GM23338 (cell line): ENCODE measurements at regions not wholly inside any gene's neighbourhood (a gene's known extent, or its start where the extent isn't known, plus 50 kb on each side); places are given as distances from the start of the nearest gene placed in this dataset.

Source experiments
- ATAC-seq: fragments of 200-7000 bp; cut with Tn5 transposase; 3 replicates; pipeline ENCODE4 v1.9.1; 2020
- DNase-seq: peaks from one replicate; pipeline ENCODE4 v3.0.0-alpha.2; 2015; ENCODE audit warnings: low spot score
- H2AFZ ChIP-seq: fragments of 200-600 bp; sonication (generic); 2 replicates; pipeline ENCODE4 v1.8.0; 2016; ENCODE audit warnings: antibody characterized with exemption, mild to moderate bottlenecking, moderate library complexity
- H3F3A ChIP-seq: fragments of 200-600 bp; sonication (generic); replicated peaks from 2 replicates; pipeline ENCODE4 v1.8.0; 2017; ENCODE audit warnings: antibody characterized with exemption, mixed run types, low read depth
- H3K27ac ChIP-seq: fragments of 200-600 bp; sonication (generic); 2 replicates; pipeline ENCODE4 v1.6.1; 2016; ENCODE audit warnings: low read depth
- H3K27me3 ChIP-seq: fragments of 200-600 bp; sonication (generic); 2 replicates; pipeline ENCODE4 v1.8.0; 2016; ENCODE audit warnings: mild to moderate bottlenecking, mixed run types, moderate library complexity; ENCODE audit not compliant: insufficient read depth
- H3K36me3 ChIP-seq: fragments of 200-600 bp; sonication (generic); 2 replicates; pipeline ENCODE4 v1.8.0; 2016; ENCODE audit warnings: mild to moderate bottlenecking; ENCODE audit not compliant: insufficient read depth
- H3K4me1 ChIP-seq: fragments of 200-600 bp; sonication (generic); 2 replicates; pipeline ENCODE4 v1.8.0; 2016; ENCODE audit warnings: mild to moderate bottlenecking, moderate library complexity; ENCODE audit not compliant: insufficient read depth
- H3K4me2 ChIP-seq: fragments of 200-600 bp; sonication (generic); 2 replicates; pipeline ENCODE4 v1.7.1; 2017; ENCODE audit warnings: mixed run types
- H3K4me3 ChIP-seq: fragments of 200-600 bp; sonication (generic); 2 replicates; pipeline ENCODE4 v1.6.1; 2016; ENCODE audit warnings: mixed run types
- H3K79me2 ChIP-seq: fragments of 200-600 bp; sonication (generic); replicated peaks from 2 replicates; pipeline ENCODE4 v1.8.0; 2017; ENCODE audit warnings: mild to moderate bottlenecking; ENCODE audit not compliant: insufficient read depth
- H3K9me2 ChIP-seq: fragments of 200-600 bp; sonication (generic); 2 replicates; pipeline ENCODE4 v1.8.0; 2017; ENCODE audit not compliant: insufficient read depth
- H4K20me1 ChIP-seq: fragments of 200-600 bp; sonication (generic); replicated peaks from 2 replicates; pipeline ENCODE4 v1.8.0; 2017; ENCODE audit warnings: mild to moderate bottlenecking; ENCODE audit not compliant: insufficient read depth
- H3K27ac Mint-ChIP-seq: 2 replicates; pipeline ENCODE4 v1.8.0; 2020; ENCODE audit warnings: inconsistent platforms, mild to moderate bottlenecking, moderate library complexity, mixed read lengths
- H3K27me3 Mint-ChIP-seq: 3 replicates; pipeline ENCODE4 v1.8.0; 2022; ENCODE audit warnings: low read depth, mild to moderate bottlenecking, moderate library complexity, mixed read lengths, inconsistent platforms; ENCODE audit not compliant: insufficient read depth, poor library complexity
- H3K36me3 Mint-ChIP-seq: 3 replicates; pipeline ENCODE4 v1.8.0; 2021; ENCODE audit warnings: low read depth, mild to moderate bottlenecking, inconsistent platforms, moderate library complexity, mixed read lengths
- H3K4me1 Mint-ChIP-seq: 3 replicates; pipeline ENCODE4 v1.8.0; 2020; ENCODE audit warnings: mild to moderate bottlenecking, inconsistent platforms, mixed read lengths
- H3K4me3 Mint-ChIP-seq: 3 replicates; pipeline ENCODE4 v1.8.0; 2021; ENCODE audit warnings: moderate library complexity, mild to moderate bottlenecking, inconsistent platforms, mixed read lengths
- H3K9me3 Mint-ChIP-seq: 3 replicates; pipeline ENCODE4 v1.8.0; 2020; ENCODE audit warnings: moderate library complexity, mild to moderate bottlenecking, inconsistent platforms, mixed read lengths
- CREB1 ChIP-seq: fragments of 250-450 bp; sonication (Bioruptor Pico); IDR thresholded peaks from 2 replicates; pipeline ENCODE4 v1.5.0; 2020; ENCODE audit warnings: low read depth, mild to moderate bottlenecking, moderate library complexity
- EZH2 ChIP-seq: fragments of 200-600 bp; sonication (generic); IDR thresholded peaks from one replicate; pipeline ENCODE4 v1.8.0; 2017; ENCODE audit warnings: antibody characterized with exemption, mild to moderate bottlenecking, low read depth; ENCODE audit not compliant: unreplicated experiment
- EZH2phosphoT487 ChIP-seq: fragments of 200-600 bp; sonication (generic); IDR thresholded peaks from one replicate; pipeline ENCODE4 v1.8.1; 2018; ENCODE audit warnings: antibody characterized with exemption; ENCODE audit not compliant: unreplicated experiment
- JUNB ChIP-seq: IDR thresholded peaks from one replicate; pipeline ENCODE4 v1.6.1; 2016; ENCODE audit warnings: antibody characterized with exemption; ENCODE audit not compliant: unreplicated experiment
- NANOG ChIP-seq: IDR thresholded peaks from 2 replicates; pipeline ENCODE4 v1.6.1; 2016; ENCODE audit warnings: antibody characterized with exemption, borderline replicate concordance
- STAT1 ChIP-seq: IDR thresholded peaks from one replicate; pipeline ENCODE4 v1.6.1; 2016; ENCODE audit warnings: antibody characterized with exemption; ENCODE audit not compliant: unreplicated experiment
- ZNF114 ChIP-seq: fragments of 250-450 bp; sonication (Bioruptor Pico); IDR thresholded peaks from 2 replicates; pipeline ENCODE4 v1.5.0; 2020; ENCODE audit warnings: mild to moderate bottlenecking, moderate library complexity
- ZNF331 ChIP-seq: fragments of 250-450 bp; sonication (Bioruptor Pico); IDR thresholded peaks from 2 replicates; pipeline ENCODE4 v1.5.0; 2020; ENCODE audit warnings: low read depth, mild to moderate bottlenecking, moderate library complexity
- TF ChIP-seq, protein P1 (sequence below): fragments of 250-450 bp; sonication (Bioruptor Pico); IDR thresholded peaks from 2 replicates; pipeline ENCODE4 v1.5.0; 2020; ENCODE audit warnings: mild to moderate bottlenecking, moderate library complexity
- TF ChIP-seq, protein P2 (sequence below): IDR thresholded peaks from 2 replicates; pipeline ENCODE4 v1.6.1; 2016; ENCODE audit warnings: antibody characterized with exemption
- TF ChIP-seq, protein P3 (sequence below): IDR thresholded peaks from one replicate; pipeline ENCODE4 v1.6.1; 2018; ENCODE audit warnings: antibody characterized with exemption; ENCODE audit not compliant: unreplicated experiment
- TF ChIP-seq, protein P4 (sequence below), 2 experiments: fragments of 200-600 bp in 1 of 2; sonication (generic) in 1 of 2; conservative IDR thresholded peaks; 2 replicates each; pipeline versions ENCODE4 v1.5.1 to v1.6.1; 2016 to 2017; ENCODE audit warnings: antibody characterized with exemption in 2 of 2, low read depth in 2 of 2, mild to moderate bottlenecking in 2 of 2, moderate library complexity in 1 of 2

DNA sequence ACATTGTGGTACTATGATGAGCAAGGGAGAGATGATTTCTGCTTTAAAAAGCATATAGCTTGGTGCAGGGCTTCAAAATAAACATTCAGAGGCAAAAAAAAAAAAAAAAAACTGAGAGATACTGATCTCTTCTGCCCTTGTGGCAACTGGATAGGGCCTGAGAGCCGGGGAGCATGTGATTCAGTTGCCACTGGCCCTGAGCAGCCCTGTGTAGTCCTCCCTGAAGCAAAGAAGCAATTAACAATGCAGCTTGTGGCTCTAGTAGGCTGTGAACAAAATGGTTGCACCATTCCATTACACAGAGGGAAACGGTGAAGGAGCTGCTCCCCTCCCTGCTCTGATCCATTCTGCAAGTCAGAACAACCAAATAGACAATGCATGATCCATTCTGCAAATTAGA is 347.5 kb upstream of the DAB2 start (continued):
- TF ChIP-seq, protein P1, sequence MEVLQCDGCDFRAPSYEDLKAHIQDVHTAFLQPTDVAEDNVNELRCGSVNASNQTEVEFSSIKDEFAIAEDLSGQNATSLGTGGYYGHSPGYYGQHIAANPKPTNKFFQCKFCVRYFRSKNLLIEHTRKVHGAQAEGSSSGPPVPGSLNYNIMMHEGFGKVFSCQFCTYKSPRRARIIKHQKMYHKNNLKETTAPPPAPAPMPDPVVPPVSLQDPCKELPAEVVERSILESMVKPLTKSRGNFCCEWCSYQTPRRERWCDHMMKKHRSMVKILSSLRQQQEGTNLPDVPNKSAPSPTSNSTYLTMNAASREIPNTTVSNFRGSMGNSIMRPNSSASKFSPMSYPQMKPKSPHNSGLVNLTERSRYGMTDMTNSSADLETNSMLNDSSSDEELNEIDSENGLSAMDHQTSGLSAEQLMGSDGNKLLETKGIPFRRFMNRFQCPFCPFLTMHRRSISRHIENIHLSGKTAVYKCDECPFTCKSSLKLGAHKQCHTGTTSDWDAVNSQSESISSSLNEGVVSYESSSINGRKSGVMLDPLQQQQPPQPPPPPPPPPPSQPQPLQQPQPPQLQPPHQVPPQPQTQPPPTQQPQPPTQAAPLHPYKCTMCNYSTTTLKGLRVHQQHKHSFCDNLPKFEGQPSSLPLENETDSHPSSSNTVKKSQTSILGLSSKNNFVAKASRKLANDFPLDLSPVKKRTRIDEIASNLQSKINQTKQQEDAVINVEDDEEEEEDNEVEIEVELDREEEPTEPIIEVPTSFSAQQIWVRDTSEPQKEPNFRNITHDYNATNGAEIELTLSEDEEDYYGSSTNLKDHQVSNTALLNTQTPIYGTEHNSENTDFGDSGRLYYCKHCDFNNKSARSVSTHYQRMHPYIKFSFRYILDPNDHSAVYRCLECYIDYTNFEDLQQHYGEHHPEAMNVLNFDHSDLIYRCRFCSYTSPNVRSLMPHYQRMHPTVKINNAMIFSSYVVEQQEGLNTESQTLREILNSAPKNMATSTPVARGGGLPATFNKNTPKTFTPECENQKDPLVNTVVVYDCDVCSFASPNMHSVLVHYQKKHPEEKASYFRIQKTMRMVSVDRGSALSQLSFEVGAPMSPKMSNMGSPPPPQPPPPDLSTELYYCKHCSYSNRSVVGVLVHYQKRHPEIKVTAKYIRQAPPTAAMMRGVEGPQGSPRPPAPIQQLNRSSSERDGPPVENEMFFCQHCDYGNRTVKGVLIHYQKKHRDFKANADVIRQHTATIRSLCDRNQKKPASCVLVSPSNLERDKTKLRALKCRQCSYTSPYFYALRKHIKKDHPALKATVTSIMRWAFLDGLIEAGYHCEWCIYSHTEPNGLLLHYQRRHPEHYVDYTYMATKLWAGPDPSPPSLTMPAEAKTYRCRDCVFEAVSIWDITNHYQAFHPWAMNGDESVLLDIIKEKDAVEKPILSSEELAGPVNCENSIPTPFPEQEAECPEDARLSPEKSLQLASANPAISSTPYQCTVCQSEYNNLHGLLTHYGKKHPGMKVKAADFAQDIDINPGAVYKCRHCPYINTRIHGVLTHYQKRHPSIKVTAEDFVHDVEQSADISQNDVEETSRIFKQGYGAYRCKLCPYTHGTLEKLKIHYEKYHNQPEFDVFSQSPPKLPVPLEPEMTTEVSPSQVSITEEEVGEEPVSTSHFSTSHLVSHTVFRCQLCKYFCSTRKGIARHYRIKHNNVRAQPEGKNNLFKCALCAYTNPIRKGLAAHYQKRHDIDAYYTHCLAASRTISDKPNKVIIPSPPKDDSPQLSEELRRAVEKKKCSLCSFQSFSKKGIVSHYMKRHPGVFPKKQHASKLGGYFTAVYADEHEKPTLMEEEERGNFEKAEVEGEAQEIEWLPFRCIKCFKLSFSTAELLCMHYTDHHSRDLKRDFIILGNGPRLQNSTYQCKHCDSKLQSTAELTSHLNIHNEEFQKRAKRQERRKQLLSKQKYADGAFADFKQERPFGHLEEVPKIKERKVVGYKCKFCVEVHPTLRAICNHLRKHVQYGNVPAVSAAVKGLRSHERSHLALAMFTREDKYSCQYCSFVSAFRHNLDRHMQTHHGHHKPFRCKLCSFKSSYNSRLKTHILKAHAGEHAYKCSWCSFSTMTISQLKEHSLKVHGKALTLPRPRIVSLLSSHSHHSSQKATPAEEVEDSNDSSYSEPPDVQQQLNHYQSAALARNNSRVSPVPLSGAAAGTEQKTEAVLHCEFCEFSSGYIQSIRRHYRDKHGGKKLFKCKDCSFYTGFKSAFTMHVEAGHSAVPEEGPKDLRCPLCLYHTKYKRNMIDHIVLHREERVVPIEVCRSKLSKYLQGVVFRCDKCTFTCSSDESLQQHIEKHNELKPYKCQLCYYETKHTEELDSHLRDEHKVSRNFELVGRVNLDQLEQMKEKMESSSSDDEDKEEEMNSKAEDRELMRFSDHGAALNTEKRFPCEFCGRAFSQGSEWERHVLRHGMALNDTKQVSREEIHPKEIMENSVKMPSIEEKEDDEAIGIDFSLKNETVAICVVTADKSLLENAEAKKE (CRISPR knock-in tag): no peak
- TF ChIP-seq JUNB (no peak), ZNF331 (CRISPR knock-in tag) (no peak), ZNF114 (no peak), STAT1 (no peak)
- TF ChIP-seq, protein P2, sequence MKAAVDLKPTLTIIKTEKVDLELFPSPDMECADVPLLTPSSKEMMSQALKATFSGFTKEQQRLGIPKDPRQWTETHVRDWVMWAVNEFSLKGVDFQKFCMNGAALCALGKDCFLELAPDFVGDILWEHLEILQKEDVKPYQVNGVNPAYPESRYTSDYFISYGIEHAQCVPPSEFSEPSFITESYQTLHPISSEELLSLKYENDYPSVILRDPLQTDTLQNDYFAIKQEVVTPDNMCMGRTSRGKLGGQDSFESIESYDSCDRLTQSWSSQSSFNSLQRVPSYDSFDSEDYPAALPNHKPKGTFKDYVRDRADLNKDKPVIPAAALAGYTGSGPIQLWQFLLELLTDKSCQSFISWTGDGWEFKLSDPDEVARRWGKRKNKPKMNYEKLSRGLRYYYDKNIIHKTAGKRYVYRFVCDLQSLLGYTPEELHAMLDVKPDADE: no peak

DNA sequence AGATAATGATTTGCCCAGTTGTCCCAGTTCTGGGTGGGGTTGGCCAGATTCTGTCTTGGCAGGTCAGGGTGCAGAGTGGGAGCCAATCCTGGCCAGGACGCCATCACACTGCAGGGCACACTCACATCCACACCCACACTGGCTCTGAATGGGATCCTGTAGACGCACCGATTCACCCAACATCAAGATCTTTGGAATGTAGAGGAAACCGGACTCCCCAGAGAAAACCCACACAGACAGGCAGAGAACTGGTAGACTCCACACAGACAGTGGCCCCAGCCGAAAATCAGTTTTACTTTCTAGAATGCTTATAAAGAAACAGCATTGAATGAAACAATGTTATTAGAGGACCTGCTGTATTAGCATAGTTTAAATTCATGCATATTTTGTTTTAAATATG is 343.1 kb upstream of the DAB2 start:
- no peak overlapping the region for H3K4me3 ChIP-seq
- no peaks in the 10 kb centered on the region for H3K36me3 ChIP-seq
- Mint-ChIP-seq H3K4me3 (no peak overlapping the region), H3K9me3 (no peaks in the 10 kb centered on the region; the same call in 2 of the 3 replicates), H3K27ac (no peak overlapping the region), H3K27me3 (peaks cover 1% of the 10 kb centered on the region), H3K4me1 (no peaks in the 10 kb centered on the region), H3K36me3 (no peaks in the 10 kb centered on the region)
- H3K9me2 ChIP-seq: no peaks in the 10 kb centered on the region
- H3K4me1 ChIP-seq: no peaks in the 10 kb centered on the region
- H3K4me2 ChIP-seq: no peak overlapping the region
- DNase-seq: no peak
- no peak for ATAC-seq
- H3K27me3 ChIP-seq: no peaks in the 10 kb centered on the region
- H3K27ac ChIP-seq: no peak overlapping the region
- no peak overlapping the region for H2AFZ ChIP-seq
- H4K20me1 ChIP-seq: no peaks in the 10 kb centered on the region
- no peaks in the 10 kb centered on the region for H3F3A ChIP-seq
- no peak for TF ChIP-seq CREB1 (CRISPR knock-in tag)
- TF ChIP-seq EZH2phosphoT487: no peak
- no peak for TF ChIP-seq STAT1
- no peak for TF ChIP-seq ZNF114
- TF ChIP-seq, protein P3, sequence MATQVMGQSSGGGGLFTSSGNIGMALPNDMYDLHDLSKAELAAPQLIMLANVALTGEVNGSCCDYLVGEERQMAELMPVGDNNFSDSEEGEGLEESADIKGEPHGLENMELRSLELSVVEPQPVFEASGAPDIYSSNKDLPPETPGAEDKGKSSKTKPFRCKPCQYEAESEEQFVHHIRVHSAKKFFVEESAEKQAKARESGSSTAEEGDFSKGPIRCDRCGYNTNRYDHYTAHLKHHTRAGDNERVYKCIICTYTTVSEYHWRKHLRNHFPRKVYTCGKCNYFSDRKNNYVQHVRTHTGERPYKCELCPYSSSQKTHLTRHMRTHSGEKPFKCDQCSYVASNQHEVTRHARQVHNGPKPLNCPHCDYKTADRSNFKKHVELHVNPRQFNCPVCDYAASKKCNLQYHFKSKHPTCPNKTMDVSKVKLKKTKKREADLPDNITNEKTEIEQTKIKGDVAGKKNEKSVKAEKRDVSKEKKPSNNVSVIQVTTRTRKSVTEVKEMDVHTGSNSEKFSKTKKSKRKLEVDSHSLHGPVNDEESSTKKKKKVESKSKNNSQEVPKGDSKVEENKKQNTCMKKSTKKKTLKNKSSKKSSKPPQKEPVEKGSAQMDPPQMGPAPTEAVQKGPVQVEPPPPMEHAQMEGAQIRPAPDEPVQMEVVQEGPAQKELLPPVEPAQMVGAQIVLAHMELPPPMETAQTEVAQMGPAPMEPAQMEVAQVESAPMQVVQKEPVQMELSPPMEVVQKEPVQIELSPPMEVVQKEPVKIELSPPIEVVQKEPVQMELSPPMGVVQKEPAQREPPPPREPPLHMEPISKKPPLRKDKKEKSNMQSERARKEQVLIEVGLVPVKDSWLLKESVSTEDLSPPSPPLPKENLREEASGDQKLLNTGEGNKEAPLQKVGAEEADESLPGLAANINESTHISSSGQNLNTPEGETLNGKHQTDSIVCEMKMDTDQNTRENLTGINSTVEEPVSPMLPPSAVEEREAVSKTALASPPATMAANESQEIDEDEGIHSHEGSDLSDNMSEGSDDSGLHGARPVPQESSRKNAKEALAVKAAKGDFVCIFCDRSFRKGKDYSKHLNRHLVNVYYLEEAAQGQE: no peak
- no peak for TF ChIP-seq EZH2
- TF ChIP-seq, protein P4, sequence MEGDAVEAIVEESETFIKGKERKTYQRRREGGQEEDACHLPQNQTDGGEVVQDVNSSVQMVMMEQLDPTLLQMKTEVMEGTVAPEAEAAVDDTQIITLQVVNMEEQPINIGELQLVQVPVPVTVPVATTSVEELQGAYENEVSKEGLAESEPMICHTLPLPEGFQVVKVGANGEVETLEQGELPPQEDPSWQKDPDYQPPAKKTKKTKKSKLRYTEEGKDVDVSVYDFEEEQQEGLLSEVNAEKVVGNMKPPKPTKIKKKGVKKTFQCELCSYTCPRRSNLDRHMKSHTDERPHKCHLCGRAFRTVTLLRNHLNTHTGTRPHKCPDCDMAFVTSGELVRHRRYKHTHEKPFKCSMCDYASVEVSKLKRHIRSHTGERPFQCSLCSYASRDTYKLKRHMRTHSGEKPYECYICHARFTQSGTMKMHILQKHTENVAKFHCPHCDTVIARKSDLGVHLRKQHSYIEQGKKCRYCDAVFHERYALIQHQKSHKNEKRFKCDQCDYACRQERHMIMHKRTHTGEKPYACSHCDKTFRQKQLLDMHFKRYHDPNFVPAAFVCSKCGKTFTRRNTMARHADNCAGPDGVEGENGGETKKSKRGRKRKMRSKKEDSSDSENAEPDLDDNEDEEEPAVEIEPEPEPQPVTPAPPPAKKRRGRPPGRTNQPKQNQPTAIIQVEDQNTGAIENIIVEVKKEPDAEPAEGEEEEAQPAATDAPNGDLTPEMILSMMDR (conservative IDR thresholded peaks at IDR 0.05; ENCODE audit: low read depth in 2 of 2): no peak
- TF ChIP-seq NANOG: no peak
- TF ChIP-seq, protein P2: no peak
- no peak for TF ChIP-seq ZNF331 (CRISPR knock-in tag)
- H3K79me2 ChIP-seq: no peaks in the 10 kb centered on the region
